Activated CD4-positive, alpha-beta T cell treated with anti-CD3 and anti-CD28 coated beads, Interleukin-2, Interleukin-6, amounts not matched to agents 100 ng/mL and 50 ng/mL, durations not matched to agents 16 hours and 8 hours (primary cell): ENCODE measurements at regions not wholly inside any gene's neighbourhood (a gene's known extent, or its start where the extent isn't known, plus 50 kb on each side); places are given as distances from the start of the nearest gene placed in this dataset.

Experiments used
- DNase-seq: peaks from one replicate; pipeline ENCODE4 v3.0.0-alpha.2; 2020

DNA sequence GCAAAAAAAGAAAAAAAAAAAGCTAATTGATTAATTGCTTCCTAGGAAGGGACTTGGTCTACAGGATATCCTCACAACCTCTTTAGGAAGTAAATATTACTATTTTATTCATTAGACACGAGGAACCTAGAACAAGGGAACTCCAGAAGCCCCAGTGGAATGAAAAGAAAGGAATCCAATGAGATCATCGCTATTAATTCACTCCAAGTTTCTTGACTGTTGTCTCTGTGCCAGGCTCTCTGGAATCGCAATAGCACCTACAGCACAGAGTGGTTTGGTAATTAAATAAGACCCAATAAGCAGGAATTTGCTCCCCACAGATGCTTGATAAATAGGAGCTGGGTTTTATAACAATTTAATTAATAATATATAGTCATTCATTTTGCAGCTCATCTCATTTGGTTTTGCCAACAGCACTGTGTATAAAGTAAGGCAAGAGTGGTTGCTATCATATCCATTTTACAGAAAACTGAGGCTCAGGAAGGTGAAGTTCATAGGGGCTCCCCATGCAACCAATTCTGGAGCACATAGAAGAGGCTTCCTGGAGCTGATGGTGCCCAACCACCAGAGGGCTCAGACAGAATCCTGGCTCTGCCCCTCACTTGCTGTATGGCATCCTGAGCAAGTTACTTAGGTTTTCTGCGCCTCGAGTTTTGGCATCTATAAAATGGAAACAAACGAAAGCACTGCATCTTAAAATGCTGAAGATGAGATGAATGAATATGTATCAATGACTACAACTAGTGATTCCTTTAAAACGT is 420.2 kb downstream of the MED13L start:
- no peak for DNase-seq

DNA sequence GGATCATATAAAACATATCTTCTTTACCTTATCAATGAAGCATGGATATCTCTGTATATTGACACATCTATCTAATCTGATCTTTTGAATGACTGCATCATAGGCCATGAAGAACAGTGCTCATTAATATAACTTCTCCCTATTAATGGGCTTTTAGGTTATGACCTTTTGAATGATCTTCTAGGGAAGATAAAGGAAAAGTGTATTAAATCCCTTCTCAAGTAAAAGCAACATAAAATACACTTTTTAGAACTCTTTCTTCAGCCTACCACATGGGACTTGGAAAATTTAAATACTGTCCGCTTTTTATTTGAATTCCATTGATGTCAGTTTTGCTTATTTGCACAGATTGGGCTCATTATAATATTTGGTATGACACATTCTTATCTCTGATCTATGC is 425.4 kb downstream of the MED13L start:
- no peak for DNase-seq

DNA sequence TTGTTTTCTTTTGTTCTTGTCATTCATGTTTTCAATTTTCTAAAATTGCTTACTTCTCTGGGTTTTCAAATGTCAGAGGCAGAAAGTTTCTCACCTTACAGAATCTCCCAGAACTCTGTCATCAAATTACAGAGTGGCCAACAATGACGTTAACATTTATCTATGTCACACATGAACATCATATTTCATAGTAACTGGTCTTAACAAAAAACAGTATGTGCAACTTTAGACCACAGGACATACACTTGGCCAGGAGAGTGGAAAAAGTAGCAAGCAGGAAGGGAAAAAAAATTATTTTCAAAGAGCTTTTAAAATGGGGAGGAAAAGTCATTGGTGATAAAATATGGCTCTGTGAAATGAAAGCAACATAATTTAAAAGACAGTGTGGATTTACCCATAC is 426.5 kb downstream of the MED13L start:
- no peak for DNase-seq

DNA sequence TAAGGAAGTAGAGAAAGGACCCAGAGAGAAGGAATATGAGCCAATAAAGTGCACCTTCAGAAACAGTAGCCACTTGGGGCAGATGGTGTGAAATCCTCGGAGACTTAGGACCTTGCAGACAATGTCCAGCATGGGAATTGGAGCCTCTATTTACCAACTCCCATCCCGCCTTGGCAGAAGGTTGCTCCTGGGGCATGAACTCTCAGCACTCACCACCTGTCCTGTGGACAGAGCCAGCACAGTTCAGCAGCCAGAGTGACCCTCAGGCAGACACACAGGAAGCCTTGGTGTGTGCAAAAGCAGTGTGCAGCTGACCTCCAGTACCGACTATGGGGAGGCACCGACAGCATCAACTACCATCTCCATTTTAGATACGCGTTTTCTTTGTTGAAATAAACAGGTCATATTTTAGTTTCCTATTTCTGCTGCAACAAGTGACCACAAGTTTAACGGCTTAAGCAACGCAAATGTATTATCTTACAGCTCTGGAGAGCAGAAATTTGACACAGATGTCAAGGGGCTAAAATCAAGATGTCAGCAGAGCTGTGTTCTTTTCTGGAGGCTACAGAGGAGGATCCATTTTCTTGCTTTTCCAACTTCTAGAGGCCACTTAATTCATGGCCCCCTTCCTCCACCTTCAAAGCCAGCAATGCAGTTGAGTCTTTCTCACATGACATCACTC is 428.1 kb downstream of the MED13L start:
- no peak for DNase-seq

DNA sequence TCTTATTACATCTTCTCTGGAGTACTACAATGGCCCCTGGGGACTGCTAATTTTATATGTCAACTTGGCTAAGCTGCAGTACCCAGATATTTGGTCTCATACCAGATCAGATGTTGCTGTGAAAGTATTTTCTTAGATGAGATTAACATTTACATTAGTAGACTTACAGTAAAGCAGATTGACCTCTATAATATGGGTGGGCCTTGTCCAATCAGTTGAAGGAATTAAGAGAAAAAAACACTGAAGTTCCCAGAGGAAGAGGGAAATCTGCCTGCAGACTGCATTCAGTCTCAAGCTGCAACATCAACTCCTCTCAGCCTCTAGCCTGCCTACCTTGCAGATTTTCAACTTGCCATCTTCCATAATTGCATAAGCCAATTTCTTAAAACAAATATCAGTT is 430.1 kb downstream of the MED13L start:
- no peak for DNase-seq

DNA sequence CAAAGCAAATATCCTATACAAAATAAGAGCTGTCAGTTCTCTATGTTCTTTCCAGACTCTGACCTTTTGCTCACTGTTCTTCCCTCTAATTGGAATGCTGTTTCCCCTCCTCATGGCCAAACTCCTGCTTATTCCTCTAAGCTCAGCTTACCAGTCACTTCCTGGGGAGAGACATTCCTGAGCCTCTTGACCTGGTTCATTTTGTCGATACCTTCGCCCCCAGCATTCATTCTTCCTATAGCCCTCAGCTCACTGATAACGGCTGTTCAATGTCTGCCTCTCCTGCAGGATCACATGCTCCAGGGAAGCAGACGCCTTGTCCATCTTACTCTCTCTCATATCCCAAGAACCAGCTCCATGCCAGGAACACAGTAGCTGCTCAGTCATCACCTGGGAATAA is 431.0 kb downstream of the MED13L start:
- no peak for DNase-seq

DNA sequence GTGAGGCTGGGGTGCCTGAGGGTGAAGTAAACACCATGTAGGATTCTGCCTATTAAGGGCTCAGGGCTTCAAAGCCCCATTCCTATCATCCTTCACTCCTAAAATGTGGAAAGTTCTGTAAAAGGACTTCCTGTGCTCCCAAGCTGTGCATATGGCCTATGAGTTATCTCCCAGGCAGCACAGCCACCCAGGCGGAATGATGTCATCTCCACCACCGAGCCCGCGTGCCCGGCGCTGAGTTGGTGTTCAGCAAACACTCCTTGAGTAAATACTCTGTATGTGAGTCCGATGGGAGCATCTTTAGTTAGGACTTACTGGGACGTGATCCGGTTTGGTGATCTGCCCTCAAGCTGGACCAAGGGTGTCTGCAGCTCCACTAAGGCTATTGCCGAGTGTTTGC is 437.3 kb downstream of the MED13L start:
- DNase-seq = no peak

DNA sequence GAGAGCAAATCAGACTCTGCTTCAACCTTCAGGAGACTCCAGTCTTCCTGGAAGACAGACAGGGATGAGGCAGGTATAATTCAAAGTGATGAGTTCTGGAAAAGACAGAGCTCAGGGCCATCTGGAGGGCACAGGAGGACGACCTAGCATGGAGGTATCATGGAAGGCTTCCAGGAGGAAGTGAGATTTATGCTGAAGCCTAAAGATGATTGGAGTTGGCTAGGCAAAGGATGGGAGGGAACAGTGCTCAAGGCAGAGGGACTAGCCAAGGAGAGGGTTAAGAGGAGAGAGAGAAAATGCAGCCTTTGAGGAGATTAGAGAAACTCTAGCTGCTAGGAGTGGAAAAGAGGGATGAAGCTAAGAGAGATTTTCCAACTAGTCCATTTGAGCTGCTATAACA is 438.5 kb downstream of the MED13L start:
- no peak for DNase-seq

DNA sequence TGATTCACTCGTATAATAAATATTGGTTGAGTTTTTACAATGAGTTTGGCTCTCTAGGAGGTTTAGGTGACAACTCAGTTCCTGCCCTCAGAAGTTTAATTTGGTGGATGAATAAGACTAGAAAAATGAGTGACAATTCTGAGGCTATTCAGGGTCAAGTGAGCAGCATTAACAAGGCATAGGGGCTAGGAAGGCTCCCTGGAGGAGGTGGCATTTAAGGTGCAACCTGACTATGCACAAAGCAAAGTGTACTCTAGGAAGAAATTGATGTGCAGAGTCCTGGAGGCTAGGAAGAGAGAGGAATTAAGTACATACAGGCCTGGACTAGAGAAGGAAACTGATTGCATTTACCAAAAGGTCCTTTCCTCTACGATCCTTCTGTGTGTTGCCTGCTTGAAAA is 440.3 kb downstream of the MED13L start:
- no peak for DNase-seq

DNA sequence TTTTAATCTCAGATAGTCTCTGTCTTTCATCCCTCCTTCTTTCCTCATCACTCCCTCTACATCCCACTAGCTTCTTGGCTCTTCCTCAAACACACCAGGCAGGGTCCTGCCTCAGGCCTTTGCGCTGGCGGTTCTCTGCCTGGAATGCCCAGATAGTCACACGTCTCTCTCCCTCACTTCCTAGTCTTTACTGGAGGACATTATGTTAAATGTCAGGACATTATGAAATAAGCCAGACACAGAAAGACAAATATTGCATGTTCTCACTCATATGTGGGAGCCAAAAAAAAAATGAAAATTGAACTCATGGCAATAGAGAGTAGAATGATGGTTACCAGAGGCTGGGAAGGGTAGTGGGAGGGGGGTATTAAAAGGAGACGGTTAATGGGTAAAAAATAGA is 442.0 kb downstream of the MED13L start:
- no peak for DNase-seq

DNA sequence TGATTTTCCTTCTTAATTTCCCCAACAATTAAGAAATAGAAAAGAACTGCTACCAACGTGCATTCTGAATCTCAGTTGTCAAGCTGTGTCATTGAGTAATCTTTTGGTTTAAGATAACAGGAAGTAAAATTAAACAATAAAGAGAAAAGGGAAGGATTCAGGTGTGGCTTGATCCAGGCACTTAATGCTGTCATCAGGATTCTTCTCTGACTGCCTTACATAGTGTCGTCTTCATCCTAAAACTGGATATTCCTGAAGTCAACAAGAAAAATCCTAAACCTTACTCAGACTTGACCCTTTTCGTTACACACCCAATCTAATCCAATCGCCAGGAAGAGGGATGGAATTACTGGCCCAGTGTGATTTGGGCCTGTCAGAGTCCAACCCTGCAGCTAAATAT is 443.8 kb downstream of the MED13L start:
- DNase-seq = no peak

DNA sequence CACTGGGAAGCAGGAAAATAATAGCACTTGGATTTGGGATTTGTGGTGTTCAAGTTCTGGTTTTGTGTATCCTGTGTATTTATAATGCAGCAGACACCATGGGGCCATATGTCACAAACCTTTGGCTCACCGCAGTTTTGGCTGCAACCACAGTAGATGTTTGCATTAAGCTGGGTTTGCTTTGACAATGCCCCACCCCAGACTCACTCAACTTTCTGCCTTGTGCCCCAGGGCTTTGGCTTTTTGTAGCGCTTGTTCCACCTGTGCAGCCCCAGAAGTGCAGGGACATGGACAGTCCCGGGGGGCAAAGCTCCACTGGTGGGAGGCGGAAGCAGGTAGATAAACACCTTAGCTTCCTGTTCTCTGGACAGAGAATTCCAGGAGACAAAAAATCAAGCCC is 446.9 kb downstream of the MED13L start:
- no peak for DNase-seq

DNA sequence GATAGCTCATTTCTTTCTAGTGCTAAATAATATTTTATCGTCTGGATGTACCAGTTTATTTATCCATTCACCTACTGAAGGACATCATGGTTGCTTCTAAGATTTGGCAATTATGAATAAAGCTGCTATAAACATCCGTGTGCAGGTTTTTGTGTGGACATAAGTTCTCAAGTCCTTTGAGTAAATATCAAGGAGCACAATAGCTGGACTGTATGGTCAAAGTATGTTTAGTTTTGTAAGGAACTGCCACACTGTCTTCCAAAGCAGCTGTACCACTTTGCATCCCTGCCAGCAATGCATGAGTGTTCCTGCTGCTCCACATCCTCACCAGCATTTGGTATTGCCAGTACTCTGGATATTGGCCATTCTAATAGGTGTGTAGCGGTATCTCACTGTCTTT is 447.4 kb downstream of the MED13L start:
- no peak for DNase-seq

DNA sequence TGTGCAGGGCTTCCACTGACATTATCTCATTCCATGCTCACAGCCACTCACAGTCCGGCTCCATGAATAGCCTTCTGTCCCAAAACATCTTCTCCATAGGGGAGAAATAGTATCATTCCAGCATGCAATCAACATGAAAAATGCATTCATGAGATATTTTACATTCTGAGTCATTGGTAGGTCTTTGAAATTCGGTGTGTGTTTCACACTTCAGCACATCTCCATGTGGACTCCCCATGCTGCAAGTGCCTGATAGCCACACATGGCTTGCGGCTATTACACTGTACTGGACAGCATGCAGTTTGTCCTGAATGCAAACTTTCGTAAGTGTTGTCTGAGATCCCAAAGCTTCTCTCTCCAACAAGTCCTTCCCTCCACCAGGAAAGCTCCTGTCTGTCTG is 449.3 kb downstream of the MED13L start:
- no peak for DNase-seq

DNA sequence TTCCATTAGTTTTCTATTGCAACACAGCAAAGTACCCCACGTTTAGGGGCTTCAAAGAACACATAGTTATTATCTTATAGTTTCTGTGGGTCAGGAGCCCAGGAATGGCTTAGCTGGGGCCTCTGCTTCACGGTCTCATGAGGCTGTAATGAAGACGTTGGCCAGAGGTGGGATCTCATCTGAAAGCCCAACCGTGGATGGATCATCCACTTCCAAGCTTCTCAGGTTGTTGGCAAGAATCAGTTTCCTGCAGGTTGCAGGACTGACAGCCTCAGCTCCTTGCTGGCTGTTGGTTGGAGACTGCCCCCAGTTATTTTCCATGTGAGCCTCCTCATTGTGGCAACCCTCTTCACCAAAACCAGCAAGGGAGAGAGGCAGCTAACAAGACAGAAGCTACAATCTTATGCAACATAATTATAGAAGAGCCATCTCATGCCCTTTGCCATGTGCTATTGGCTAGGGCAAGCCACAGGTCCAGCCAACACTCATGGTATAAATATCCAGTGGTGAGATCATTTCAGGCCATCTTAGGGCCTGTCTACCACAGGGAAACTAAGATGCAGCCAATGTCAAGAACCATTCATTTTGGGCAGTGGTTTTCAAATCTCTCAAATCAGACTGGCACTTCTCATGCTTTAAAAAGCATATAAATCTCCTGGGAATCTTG is 452.4 kb downstream of the MED13L start:
- DNase-seq = no peak

DNA sequence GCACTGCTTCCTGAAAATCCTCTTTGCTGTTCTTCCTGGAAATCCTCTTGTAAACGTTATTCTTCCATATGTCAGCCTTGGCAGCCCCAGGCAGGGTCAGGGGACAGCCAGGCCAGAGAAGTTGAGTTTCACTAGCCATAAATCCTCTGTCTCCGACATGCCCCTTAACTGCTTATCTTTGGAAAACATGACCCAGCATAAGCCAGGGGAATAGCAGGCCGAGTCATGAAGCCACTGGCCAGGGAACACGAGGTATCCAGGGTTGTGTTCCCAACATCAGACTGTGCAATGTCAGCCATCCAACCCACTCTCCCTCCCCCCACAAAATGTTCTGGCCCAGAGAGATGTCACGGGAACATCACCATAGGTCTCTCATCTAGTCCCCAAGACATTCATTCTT is 453.9 kb downstream of the MED13L start:
- DNase-seq = no peak

DNA sequence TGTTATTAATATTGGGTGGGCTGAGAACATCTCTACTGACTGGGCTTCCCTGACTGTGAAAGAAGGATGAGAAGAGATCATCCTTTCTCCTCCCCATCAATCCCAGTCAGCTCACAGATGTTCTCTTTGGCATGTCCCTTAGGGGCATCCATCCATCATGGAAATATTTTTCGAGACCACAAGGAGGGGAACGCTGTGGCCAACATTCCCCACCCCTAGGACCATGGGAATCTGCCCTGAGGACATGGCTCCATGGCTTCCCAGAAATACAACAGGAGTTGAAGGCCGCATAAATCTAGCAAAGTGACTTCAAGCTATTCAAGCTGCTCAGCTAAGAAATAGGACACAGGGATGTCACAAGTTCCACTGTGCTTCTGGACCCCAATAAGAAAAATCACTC is 456.8 kb downstream of the MED13L start:
- no peak for DNase-seq

DNA sequence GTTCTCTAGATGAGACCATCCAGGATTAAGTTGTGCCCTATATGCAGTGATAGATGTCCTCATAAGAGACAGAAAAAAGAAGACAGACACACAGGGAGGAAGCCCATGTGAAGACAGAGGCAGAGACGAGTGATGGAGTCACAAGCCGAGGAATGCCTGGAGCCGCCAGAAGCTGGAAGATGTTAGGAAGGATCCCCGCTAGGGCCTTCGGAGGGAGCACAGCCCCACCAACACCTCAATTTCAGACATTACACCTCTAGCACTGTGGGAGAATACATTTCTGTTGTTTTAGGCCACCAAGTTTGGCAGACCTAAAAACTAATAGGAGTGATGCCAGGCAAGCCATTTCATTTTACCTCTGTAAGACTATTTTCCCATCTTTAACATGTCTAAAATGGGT is 458.5 kb downstream of the MED13L start:
- no peak for DNase-seq

DNA sequence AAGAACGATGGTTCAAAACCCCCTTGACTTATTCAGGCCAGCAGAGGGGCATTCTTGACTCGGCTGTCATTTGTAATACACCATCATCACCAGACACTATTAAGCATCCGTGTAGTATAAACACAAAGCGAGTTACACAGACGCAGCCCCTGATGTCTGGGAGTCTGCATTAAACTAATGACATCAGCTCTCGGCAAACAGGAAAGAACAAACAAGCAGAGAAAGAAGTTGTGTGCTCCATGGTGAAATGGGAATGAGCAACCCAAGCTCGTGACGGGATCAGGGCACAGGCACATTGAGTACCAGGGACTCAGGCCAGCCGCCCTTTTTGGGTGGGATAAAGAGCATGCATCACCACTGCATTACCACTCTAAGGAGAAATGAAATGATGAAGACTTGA is 460.1 kb downstream of the MED13L start:
- DNase-seq = no peak

DNA sequence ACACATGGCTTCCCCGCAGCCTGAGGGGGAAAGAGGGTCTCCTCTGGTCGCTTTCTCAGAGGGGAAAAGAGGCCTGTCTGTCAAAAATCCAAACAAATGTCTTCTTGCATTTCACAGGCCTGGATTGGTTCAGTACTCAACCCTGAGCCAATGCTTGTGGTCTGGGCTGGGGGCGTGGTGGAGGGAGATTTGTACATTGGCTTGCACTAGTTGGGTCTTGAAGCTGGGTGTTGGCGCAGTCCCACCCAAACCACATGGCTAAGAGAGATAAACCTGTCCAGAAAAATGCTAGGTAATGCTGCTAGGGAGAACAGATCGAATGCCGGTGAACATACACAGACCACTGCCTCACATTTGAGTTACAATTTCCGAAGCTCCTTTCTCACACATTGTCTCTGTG is 461.6 kb downstream of the MED13L start:
- DNase-seq = no peak

DNA sequence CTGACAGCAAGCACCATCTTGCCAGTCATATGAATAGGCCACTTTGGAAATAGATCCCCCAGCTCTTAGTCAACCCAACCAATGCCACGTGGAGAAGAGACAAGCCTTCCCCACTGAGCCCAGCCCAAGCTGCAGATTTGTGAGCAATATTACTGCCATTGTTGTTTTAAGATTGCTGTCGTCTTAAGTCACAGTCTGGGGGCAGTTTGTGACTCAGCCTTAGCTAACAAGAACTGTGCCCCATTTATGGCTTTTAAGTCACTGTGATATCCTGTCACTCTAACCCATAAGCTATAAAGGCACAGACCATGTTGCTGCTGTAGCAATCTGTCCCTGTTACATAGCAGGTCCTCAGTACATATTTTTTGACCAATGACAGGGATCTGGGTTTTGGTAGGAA is 464.2 kb downstream of the MED13L start:
- DNase-seq = no peak

DNA sequence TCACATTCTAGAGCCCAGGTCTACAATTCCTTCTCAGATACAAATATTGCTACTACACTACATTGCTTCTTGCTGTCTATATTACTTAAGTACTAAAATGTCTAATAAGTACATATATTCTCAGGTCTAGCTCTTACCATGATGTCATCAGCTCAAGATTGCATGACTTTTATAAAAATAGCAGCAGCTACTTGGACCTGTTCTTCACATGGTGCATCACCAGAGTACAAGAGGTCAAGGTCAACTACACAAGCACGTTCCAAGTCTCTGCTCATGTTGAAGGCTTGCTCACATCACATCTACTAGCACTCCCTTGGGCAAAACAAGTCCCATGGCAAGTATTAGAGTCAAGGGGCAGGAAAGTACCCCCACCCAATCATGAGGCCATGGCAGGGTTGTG is 465.6 kb downstream of the MED13L start:
- no peak for DNase-seq

DNA sequence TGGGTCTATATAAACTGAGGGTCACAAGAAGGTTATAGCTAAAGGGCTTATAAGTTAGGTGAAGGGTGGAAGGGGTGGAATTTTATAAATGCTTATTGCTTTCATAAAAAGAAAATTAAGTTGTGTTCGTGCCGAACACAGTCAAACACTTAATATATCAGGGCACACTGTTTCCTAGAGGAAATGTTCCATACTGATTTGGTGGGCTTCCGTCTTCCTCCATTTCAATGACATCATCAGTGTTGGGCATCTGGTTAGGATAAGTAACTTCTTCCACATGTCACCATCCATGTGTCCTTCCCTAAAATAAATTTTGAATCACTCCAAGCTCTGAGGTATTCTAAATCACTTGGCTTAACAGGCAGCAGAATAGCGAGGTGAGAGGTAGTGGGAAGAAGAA is 466.4 kb downstream of the MED13L start:
- DNase-seq = no peak

DNA sequence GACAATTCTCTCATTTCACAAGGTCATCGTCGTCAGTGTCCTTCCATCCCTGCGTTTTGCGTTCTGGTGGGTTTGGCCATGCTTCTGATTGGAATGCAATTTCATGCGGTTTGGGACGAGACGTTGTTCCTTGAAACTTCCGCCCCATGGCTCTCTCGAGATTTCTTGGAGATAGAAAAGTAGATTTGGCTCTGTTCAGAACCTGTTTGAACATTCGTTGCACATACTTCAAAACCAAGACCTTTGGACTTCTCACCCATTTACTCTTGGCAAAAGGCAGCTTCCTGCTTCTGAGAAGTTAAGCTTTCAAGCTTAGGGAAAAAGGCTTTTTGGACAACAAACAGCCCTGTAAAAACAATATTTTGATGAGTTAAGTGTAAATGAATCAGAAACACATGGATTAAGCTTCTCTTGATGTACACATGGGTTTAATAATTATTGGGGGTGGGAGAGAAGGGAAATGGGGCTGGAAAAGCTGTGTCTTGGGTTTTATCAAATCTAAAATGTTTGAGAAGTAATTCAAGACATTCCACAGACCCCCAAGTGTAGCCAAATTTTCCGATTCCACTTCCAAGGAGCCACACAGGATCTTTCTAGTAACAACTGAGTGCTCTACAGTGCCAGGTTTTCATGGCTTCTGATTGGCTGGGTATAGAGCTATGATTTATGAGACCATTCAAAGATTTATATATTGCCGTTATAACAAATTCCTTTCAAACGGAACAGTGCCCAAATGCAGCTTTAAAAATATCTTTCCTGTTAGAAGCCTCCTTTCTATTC is 467.2 kb downstream of the MED13L start:
- no peak for DNase-seq
